ENCODE measurements at regions not wholly inside any gene's neighbourhood (a gene's known extent, or its start where the extent isn't known, plus 50 kb on each side); places are given as distances from the start of the nearest gene placed in this dataset.

- DNase-seq (ENCODE audit: low spot score), result no peak
Observed at GRCh38 chr7:21221130-21221529, 206.8 kb upstream of the SP4 start.

- DNase-seq (ENCODE audit: low spot score), result no peak
Observed at GRCh38 chr7:21238400-21239116, 189.3 kb upstream of the SP4 start.

- no peak for DNase-seq (ENCODE audit: low spot score)
Observed at GRCh38 chr7:21243265-21243664, 184.6 kb upstream of the SP4 start.

GRCh38 chr7:21251151-21251800 lies 176.6 kb upstream of the SP4 start:
- no peak for DNase-seq (ENCODE audit: low spot score)

- DNase-seq (ENCODE audit: low spot score), result peak; percentile 53
Observed at GRCh38 chr7:21253740-21254687, 173.9 kb upstream of the SP4 start.

GRCh38 chr7:21256310-21256877 lies 171.5 kb upstream of the SP4 start:
- peak; percentile 34 for DNase-seq (ENCODE audit: low spot score)

- no peak for DNase-seq (ENCODE audit: low spot score)
Observed at GRCh38 chr7:21260939-21261338, 166.9 kb upstream of the SP4 start.

- DNase-seq (ENCODE audit: low spot score), result peak; percentile 7
Observed at GRCh38 chr7:21261627-21262594, 166.0 kb upstream of the SP4 start.

- DNase-seq (ENCODE audit: low spot score), result no peak
Observed at GRCh38 chr7:21269021-21269420, 158.9 kb upstream of the SP4 start.

GRCh38 chr7:21276471-21277035 lies 151.3 kb upstream of the SP4 start:
- no peak for DNase-seq (ENCODE audit: low spot score)

GRCh38 chr7:21278944-21279343 lies 148.9 kb upstream of the SP4 start:
- DNase-seq (ENCODE audit: low spot score), result no peak

- DNase-seq (ENCODE audit: low spot score), result no peak
Observed at GRCh38 chr7:21281193-21281592, 146.7 kb upstream of the SP4 start.

- DNase-seq (ENCODE audit: low spot score), result no peak
Observed at GRCh38 chr7:21293771-21294170, 134.1 kb upstream of the SP4 start.

- DNase-seq (ENCODE audit: low spot score), result no peak
Observed at GRCh38 chr7:21299766-21300165, 128.1 kb upstream of the SP4 start.

GRCh38 chr7:21300692-21301091 lies 127.2 kb upstream of the SP4 start:
- DNase-seq (ENCODE audit: low spot score), result no peak

- DNase-seq (ENCODE audit: low spot score), result no peak
Observed at GRCh38 chr7:21304808-21305375, 123.0 kb upstream of the SP4 start.

- no peak for DNase-seq (ENCODE audit: low spot score)
Observed at GRCh38 chr7:21305455-21306235, 122.2 kb upstream of the SP4 start.

- DNase-seq (ENCODE audit: low spot score), result no peak
Observed at GRCh38 chr7:21314954-21315353, 112.9 kb upstream of the SP4 start.

All from putamen (tissue), 1 donor.